Trophoblast cell (in vitro differentiated cells and primary cell): ENCODE measurements at regions not wholly inside any gene's neighbourhood (a gene's known extent, or its start where the extent isn't known, plus 50 kb on each side); places are given as distances from the start of the nearest gene placed in this dataset.

Source experiments
- DNase-seq, 2 donors: peaks; one replicate each; pipeline ENCODE4 v3.0.0-alpha.2; 2016
- H2AFZ ChIP-seq: 2 replicates; pipeline ENCODE4 v1.6.1; 2013; ENCODE audit warnings: low read length, moderate library complexity, mild to moderate bottlenecking; ENCODE audit not compliant: insufficient read depth, poor library complexity
- H2AK5ac ChIP-seq: 2 replicates; pipeline ENCODE4 v1.6.1; 2013; ENCODE audit warnings: mild to moderate bottlenecking, low read length
- H2BK120ac ChIP-seq: 2 replicates; pipeline ENCODE4 v1.6.1; 2013; ENCODE audit warnings: low read length, mild to moderate bottlenecking, moderate library complexity; ENCODE audit not compliant: insufficient read depth, poor library complexity
- H2BK12ac ChIP-seq: 2 replicates; pipeline ENCODE4 v1.6.1; 2013; ENCODE audit warnings: mild to moderate bottlenecking, low read length, moderate library complexity
- H2BK5ac ChIP-seq: 2 replicates; pipeline ENCODE4 v1.6.1; 2013; ENCODE audit warnings: low read length, low read depth, moderate library complexity, mild to moderate bottlenecking; ENCODE audit not compliant: poor library complexity
- H3K14ac ChIP-seq: 2 replicates; pipeline ENCODE4 v1.6.1; 2013; ENCODE audit warnings: mild to moderate bottlenecking, low read length
- H3K18ac ChIP-seq: 2 replicates; pipeline ENCODE4 v1.6.1; 2013; ENCODE audit warnings: mild to moderate bottlenecking, low read length
- H3K23ac ChIP-seq: 2 replicates; pipeline ENCODE4 v1.6.1; 2013; ENCODE audit warnings: low read length
- H3K27ac ChIP-seq: 2 replicates; pipeline ENCODE4 v1.5.1; 2013; ENCODE audit warnings: low read depth, mild to moderate bottlenecking, inconsistent platforms, low read length, moderate library complexity
- H3K27me3 ChIP-seq: 2 replicates; pipeline ENCODE4 v1.6.1; 2013; ENCODE audit warnings: inconsistent platforms, mild to moderate bottlenecking, low read length, moderate library complexity; ENCODE audit not compliant: insufficient read depth
- H3K36me3 ChIP-seq, 2 experiments: 1 replicate in 1 of 2; 2 replicates in 1 of 2; pipeline ENCODE4 v1.6.1; 2013; ENCODE audit warnings: low read length in 2 of 2, mild to moderate bottlenecking in 2 of 2, moderate library complexity in 1 of 2; ENCODE audit not compliant: insufficient read depth in 2 of 2, control insufficient read depth in 1 of 2
- H3K4ac ChIP-seq: 2 replicates; pipeline ENCODE4 v1.6.1; 2013; ENCODE audit warnings: low read depth, mild to moderate bottlenecking, low read length, moderate library complexity
- H3K4me1 ChIP-seq, 2 experiments: 1 replicate in 1 of 2; 2 replicates in 1 of 2; pipeline ENCODE4 v1.6.1; 2013; ENCODE audit warnings: low read length in 2 of 2, mild to moderate bottlenecking in 2 of 2, moderate library complexity in 1 of 2; ENCODE audit not compliant: insufficient read depth in 2 of 2, control insufficient read depth in 1 of 2
- H3K4me2 ChIP-seq: 2 replicates; pipeline ENCODE4 v1.6.1; 2013; ENCODE audit warnings: inconsistent platforms, mild to moderate bottlenecking, low read length, moderate library complexity
- H3K4me3 ChIP-seq: 2 replicates; pipeline ENCODE4 v1.5.1; 2013; ENCODE audit warnings: mild to moderate bottlenecking, low read depth, low read length, inconsistent platforms
- H3K79me1 ChIP-seq: one replicate; pipeline ENCODE4 v1.6.1; 2013; ENCODE audit warnings: low read length
- H3K79me2 ChIP-seq: 2 replicates; pipeline ENCODE4 v1.6.1; 2013; ENCODE audit warnings: low read length, mild to moderate bottlenecking; ENCODE audit not compliant: control insufficient read depth, insufficient read depth, poor library complexity
- H3K9ac ChIP-seq: 2 replicates; pipeline ENCODE4 v1.6.1; 2013; ENCODE audit warnings: mild to moderate bottlenecking, low read length
- H3K9me3 ChIP-seq: 2 replicates; pipeline ENCODE4 v1.6.1; 2013; ENCODE audit warnings: low read depth, mild to moderate bottlenecking, control low read depth, inconsistent platforms, low read length; ENCODE audit not compliant: insufficient read depth
- H4K12ac ChIP-seq: 2 replicates; pipeline ENCODE4 v1.6.1; 2013; ENCODE audit warnings: low read depth, mild to moderate bottlenecking, low read length, moderate library complexity
- H4K8ac ChIP-seq: 2 replicates; pipeline ENCODE4 v1.6.1; 2013; ENCODE audit warnings: low read depth, mild to moderate bottlenecking, low read length, moderate library complexity
- H4K91ac ChIP-seq: one replicate; pipeline ENCODE4 v1.6.1; 2013; ENCODE audit warnings: low read depth, mild to moderate bottlenecking, low read length, moderate library complexity
- WGBS: extraction: QIAGEN DNeasy Blood & Tissue Kit; methylation state at CpG from one replicate; pipeline ENCODE4 v1.1.7; 2013; ENCODE audit warnings: missing lambda C conversion rate; ENCODE audit not compliant: insufficient read length, insufficient coverage; ENCODE audit errors: extremely low coverage; 5-methylcytosine and 5-hydroxymethylcytosine counted together

DNA sequence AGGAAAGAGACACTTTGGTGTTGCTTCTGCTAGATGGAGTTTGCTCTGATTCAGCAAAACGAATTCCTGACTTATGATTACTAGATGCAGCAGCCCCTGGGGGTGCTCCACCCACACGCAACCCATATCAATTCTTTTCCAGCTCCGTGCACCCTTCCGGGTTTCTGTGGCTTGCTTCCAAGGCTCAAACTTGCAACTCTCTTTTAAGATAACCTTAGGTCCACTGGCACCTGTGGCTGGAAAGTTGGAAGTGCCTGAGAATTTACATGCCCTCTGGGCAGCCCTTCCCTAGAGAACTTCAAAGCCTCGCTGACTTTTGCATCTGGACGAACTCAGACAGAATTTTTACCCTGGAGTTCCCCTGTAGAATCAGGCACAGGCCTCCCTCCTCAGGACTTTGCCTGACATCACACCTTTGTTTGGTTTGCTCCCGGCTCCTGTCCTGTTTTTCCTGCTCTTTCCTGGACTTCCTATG is 224.9 kb downstream of the SNX18 start:
- Histone ChIP-seq H4K91ac (no peak overlapping the region), H3K14ac (no peak overlapping the region), H3K79me2 (peaks cover 3% of the 10 kb centered on the region), H3K27ac (peak overlapping the region; percentile 51), H2AK5ac (no peak overlapping the region), H3K36me3 (no peaks in the 10 kb centered on the region), H3K23ac (no peak overlapping the region), H2BK5ac (no peak overlapping the region), H3K9ac (no peak overlapping the region), H3K27me3 (no peaks in the 10 kb centered on the region), H3K4me2 (peak overlapping the region; percentile 23), H4K8ac (no peak overlapping the region), H3K4me1 (peaks cover 4 to 23% of the 10 kb centered on the region in 2 experiments), H3K4me3 (no peak overlapping the region), H3K79me1 (peaks cover 11% of the 10 kb centered on the region), H4K12ac (no peak overlapping the region), H3K4ac (no peak overlapping the region), H3K9me3 (no peaks in the 10 kb centered on the region), H3K18ac (no peak overlapping the region), H2AFZ (no peak overlapping the region), H2BK120ac (no peak overlapping the region), H2BK12ac (no peak overlapping the region)
- peak; percentile 98 to 99 for DNase-seq
- WGBS: no CpG with 5 or more reads among the region's 7 CpGs

DNA sequence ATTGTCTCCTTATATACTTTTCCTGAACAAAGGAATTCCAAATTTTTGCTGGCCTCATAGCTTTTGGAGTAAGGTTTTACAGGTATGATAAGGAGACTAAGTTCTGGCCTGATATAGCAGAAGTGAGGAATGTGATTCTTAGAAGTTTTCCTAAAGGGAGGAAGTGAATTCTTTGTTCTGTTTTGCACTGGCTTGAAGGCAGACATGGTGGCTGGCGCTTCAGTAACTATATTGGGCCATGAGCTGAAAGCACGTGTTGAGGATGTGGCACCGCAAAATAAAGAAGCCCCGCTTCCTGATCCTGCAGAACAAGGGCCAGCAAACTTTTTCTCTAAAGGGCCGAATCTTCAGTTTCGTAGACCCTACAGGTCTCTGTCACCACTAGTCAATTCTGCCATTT is 224.2 kb downstream of the SNX18 start:
- H3K27ac ChIP-seq: no peak overlapping the region
- H3K4me1 ChIP-seq: peaks cover 4 to 23% of the 10 kb centered on the region in 2 experiments
- no peak overlapping the region for H3K18ac ChIP-seq
- H3K9me3 ChIP-seq: no peaks in the 10 kb centered on the region
- no peak overlapping the region for H2BK12ac ChIP-seq
- no peak overlapping the region for H3K23ac ChIP-seq
- H4K12ac ChIP-seq: no peak overlapping the region
- H3K79me1 ChIP-seq: peaks cover 11% of the 10 kb centered on the region
- no peak overlapping the region for H2BK5ac ChIP-seq
- no peak overlapping the region for H3K4me2 ChIP-seq
- H2AFZ ChIP-seq: no peak overlapping the region
- peak overlapping the region; percentile 63 for H2BK120ac ChIP-seq
- no peaks in the 10 kb centered on the region for H3K36me3 ChIP-seq
- peaks cover 3% of the 10 kb centered on the region for H3K79me2 ChIP-seq
- no peak overlapping the region for H3K14ac ChIP-seq
- no peak overlapping the region for H3K4me3 ChIP-seq
- no peak overlapping the region for H2AK5ac ChIP-seq
- H3K9ac ChIP-seq: no peak overlapping the region
- DNase-seq: peak in 1 of 2 donors; percentile 45
- H3K4ac ChIP-seq: no peak overlapping the region
- no peak overlapping the region for H4K91ac ChIP-seq
- WGBS: no CpG with 5 or more reads among the region's 6 CpGs
- H4K8ac ChIP-seq: no peak overlapping the region
- no peaks in the 10 kb centered on the region for H3K27me3 ChIP-seq

DNA sequence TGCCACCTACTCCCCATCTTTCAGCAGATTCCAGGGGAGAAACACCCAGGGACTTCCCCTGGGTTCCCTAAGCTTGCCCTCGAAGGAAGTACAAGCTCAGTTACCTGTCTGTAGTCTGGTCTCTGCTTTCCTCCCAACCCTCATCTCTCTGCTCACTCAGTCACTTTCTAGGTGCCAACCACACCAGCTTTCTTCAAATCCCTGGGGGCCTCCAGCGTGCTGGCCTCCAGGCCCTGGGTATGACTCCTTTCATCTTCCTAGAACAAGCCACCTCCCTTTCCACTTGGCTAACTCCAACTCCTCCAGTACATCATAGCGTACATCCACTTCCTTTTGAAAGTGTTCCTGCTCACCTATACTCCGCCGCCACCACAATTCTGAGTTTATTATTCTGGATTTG is 222.6 kb downstream of the SNX18 start:
- H2AFZ ChIP-seq: no peak overlapping the region
- no peaks in the 10 kb centered on the region for H3K9me3 ChIP-seq
- H3K4ac ChIP-seq: no peak overlapping the region
- no peak overlapping the region for H3K27ac ChIP-seq
- H2BK12ac ChIP-seq: no peak overlapping the region
- no peak overlapping the region for H2BK120ac ChIP-seq
- no peak overlapping the region for H3K9ac ChIP-seq
- H3K23ac ChIP-seq: no peak overlapping the region
- H3K79me1 ChIP-seq: peaks cover 11% of the 10 kb centered on the region
- H3K4me3 ChIP-seq: no peak overlapping the region
- no peak for DNase-seq
- peaks cover 3% of the 10 kb centered on the region for H3K79me2 ChIP-seq
- H3K4me2 ChIP-seq: no peak overlapping the region
- H3K18ac ChIP-seq: no peak overlapping the region
- H4K12ac ChIP-seq: no peak overlapping the region
- H2BK5ac ChIP-seq: no peak overlapping the region
- H3K14ac ChIP-seq: no peak overlapping the region
- no peak overlapping the region for H4K8ac ChIP-seq
- H3K27me3 ChIP-seq: no peaks in the 10 kb centered on the region
- H4K91ac ChIP-seq: no peak overlapping the region
- H2AK5ac ChIP-seq: no peak overlapping the region
- WGBS: no CpG with 5 or more reads among the region's 5 CpGs
- peaks cover 4 to 17% of the 10 kb centered on the region in 2 experiments for H3K4me1 ChIP-seq
- H3K36me3 ChIP-seq: no peaks in the 10 kb centered on the region

DNA sequence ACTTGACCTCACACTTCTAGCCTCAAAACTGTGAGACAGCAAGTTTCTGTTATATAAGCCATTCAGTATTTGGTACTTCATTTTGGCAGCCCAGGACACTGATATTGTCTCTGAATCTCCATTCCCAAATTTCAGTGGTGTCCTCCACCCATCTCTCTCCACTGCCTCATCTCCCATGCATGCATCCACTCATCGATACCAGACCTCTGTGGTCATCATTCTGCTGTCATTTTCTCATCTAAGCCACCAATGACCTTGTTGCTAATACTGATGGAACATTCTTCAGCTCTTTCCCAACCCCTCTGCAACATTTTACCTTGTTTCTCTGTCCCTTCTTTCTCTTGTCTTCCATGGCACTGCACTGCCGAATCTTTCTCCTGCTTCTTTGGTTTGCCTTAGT is 221.8 kb downstream of the SNX18 start:
- Histone ChIP-seq H2BK120ac (no peak overlapping the region), H3K79me1 (peaks cover 10% of the 10 kb centered on the region), H2AFZ (no peak overlapping the region), H4K91ac (no peak overlapping the region), H2AK5ac (no peak overlapping the region), H3K79me2 (peaks cover 3% of the 10 kb centered on the region), H3K4ac (no peak overlapping the region), H3K18ac (no peak overlapping the region), H3K14ac (no peak overlapping the region), H3K27me3 (no peaks in the 10 kb centered on the region), H3K4me3 (no peak overlapping the region), H3K23ac (no peak overlapping the region), H3K9ac (no peak overlapping the region), H3K9me3 (no peaks in the 10 kb centered on the region), H3K4me2 (no peak overlapping the region), H3K4me1 (peaks cover 4 to 12% of the 10 kb centered on the region in 2 experiments), H3K36me3 (no peaks in the 10 kb centered on the region), H4K8ac (no peak overlapping the region), H4K12ac (no peak overlapping the region), H2BK5ac (no peak overlapping the region), H2BK12ac (no peak overlapping the region), H3K27ac (no peak overlapping the region)
- DNase-seq: no peak
- WGBS: no CpG with 5 or more reads among the region's 2 CpGs
